SK-N-SH treated with all-trans-retinoic acid at 6 μM for 48 hours (cell line): ENCODE measurements at regions not wholly inside any gene's neighbourhood (a gene's known extent, or its start where the extent isn't known, plus 50 kb on each side); places are given as distances from the start of the nearest gene placed in this dataset.
"Not testable (repeated sequence)": the region's sequence is repeated elsewhere in the genome, so short reads cannot be mapped to it uniquely, and the experiment has no call there.

Experiments
- ATAC-seq: fragments of 200-7000 bp; cut with Tn5 transposase; 3 replicates; pipeline ENCODE4 v1.9.1; 2020; ENCODE audit warnings: mild to moderate bottlenecking, moderate library complexity
- ARNTL ChIP-seq: fragments of 450-650 bp; formaldehyde crosslinking; IDR thresholded peaks from 2 replicates; pipeline ENCODE4 v1.5.0; 2020; ENCODE audit warnings: low read depth, mild to moderate bottlenecking, moderate library complexity, borderline replicate concordance
- CREB5 ChIP-seq: fragments of 250-450 bp; sonication (Bioruptor Pico); IDR thresholded peaks from 2 replicates; pipeline ENCODE4 v1.5.1; 2020; ENCODE audit warnings: low read depth, mild to moderate bottlenecking, moderate library complexity
- CSDC2 ChIP-seq: fragments of 250-450 bp; sonication (Bioruptor Pico); IDR thresholded peaks from 2 replicates; pipeline ENCODE4 v1.5.0; 2020; ENCODE audit warnings: mild to moderate bottlenecking, moderate library complexity
- CSRNP3 ChIP-seq: fragments of 250-450 bp; sonication (Bioruptor Pico); IDR thresholded peaks from 2 replicates; pipeline ENCODE4 v1.5.1; 2021; ENCODE audit warnings: mild to moderate bottlenecking, moderate library complexity
- ESRRG ChIP-seq: fragments of 250-450 bp; sonication (Bioruptor Pico); IDR thresholded peaks from 2 replicates; pipeline ENCODE4 v1.6.1; 2021; ENCODE audit warnings: mild to moderate bottlenecking
- GLIS3 ChIP-seq: fragments of 250-450 bp; sonication (Bioruptor Pico); IDR thresholded peaks from 2 replicates; pipeline ENCODE4 v1.5.0; 2020; ENCODE audit warnings: mild to moderate bottlenecking, moderate library complexity
- ISL1 ChIP-seq: fragments of 250-450 bp; sonication (Bioruptor Pico); IDR thresholded peaks from 2 replicates; pipeline ENCODE4 v2.1.2; 2022; ENCODE audit warnings: mild to moderate bottlenecking, moderate library complexity
- OSR1 ChIP-seq: fragments of 250-450 bp; sonication (Bioruptor Pico); IDR thresholded peaks from 2 replicates; pipeline ENCODE4 v1.8.0; 2022; ENCODE audit warnings: moderate library complexity, mild to moderate bottlenecking, inconsistent platforms
- PATZ1 ChIP-seq: fragments of 250-450 bp; sonication (Bioruptor Pico); IDR thresholded peaks from 2 replicates; pipeline ENCODE4 v1.8.0; 2020; ENCODE audit warnings: mild to moderate bottlenecking, moderate library complexity, borderline replicate concordance
- POU6F1 ChIP-seq: fragments of 250-450 bp; sonication (Bioruptor Pico); IDR thresholded peaks from 2 replicates; pipeline ENCODE4 v1.8.0; 2021; ENCODE audit warnings: low read depth, mild to moderate bottlenecking, moderate library complexity, borderline replicate concordance
- PPARA ChIP-seq: fragments of 250-450 bp; sonication (Bioruptor Pico); IDR thresholded peaks from 2 replicates; pipeline ENCODE4 v1.5.0; 2020; ENCODE audit warnings: mild to moderate bottlenecking, borderline replicate concordance
- SNAI2 ChIP-seq: fragments of 250-450 bp; sonication (Bioruptor Pico); IDR thresholded peaks from 2 replicates; pipeline ENCODE4 v1.5.0; 2020; ENCODE audit warnings: mild to moderate bottlenecking, moderate library complexity
- TCF4 ChIP-seq: fragments of 250-450 bp; sonication (Bioruptor Pico); IDR thresholded peaks from 2 replicates; pipeline ENCODE4 v1.8.0; 2021; ENCODE audit warnings: mild to moderate bottlenecking, moderate library complexity, borderline replicate concordance
- TOX ChIP-seq: fragments of 250-450 bp; sonication (Bioruptor Pico); IDR thresholded peaks from 2 replicates; pipeline ENCODE4 v1.8.0; 2021; ENCODE audit warnings: mild to moderate bottlenecking, moderate library complexity, borderline replicate concordance
- TSHZ2 ChIP-seq: fragments of 250-450 bp; sonication (Bioruptor Pico); IDR thresholded peaks from 2 replicates; pipeline ENCODE4 v1.5.0; 2020; ENCODE audit warnings: mild to moderate bottlenecking, moderate library complexity
- ZC3H10 ChIP-seq: fragments of 250-450 bp; sonication (Bioruptor Pico); IDR thresholded peaks from 2 replicates; pipeline ENCODE4 v1.5.1; 2021; ENCODE audit warnings: mild to moderate bottlenecking, moderate library complexity
- ZFP3 ChIP-seq: fragments of 250-450 bp; sonication (Bioruptor Pico); IDR thresholded peaks from 2 replicates; pipeline ENCODE4 v1.5.0; 2020; ENCODE audit warnings: mild to moderate bottlenecking, moderate library complexity
- ZFP30 ChIP-seq: fragments of 450-650 bp; formaldehyde crosslinking; IDR thresholded peaks from 2 replicates; pipeline ENCODE4 v1.5.0; 2022; ENCODE audit warnings: mild to moderate bottlenecking, moderate library complexity
- ZNF565 ChIP-seq: fragments of 450-650 bp; formaldehyde crosslinking; conservative IDR thresholded peaks from 2 replicates; pipeline ENCODE4 v1.5.0; 2020; ENCODE audit warnings: low read depth, mild to moderate bottlenecking, moderate library complexity
- ZNF70 ChIP-seq: fragments of 450-650 bp; formaldehyde crosslinking; IDR thresholded peaks from 2 replicates; pipeline ENCODE4 v1.5.0; 2020; ENCODE audit warnings: mild to moderate bottlenecking, moderate library complexity
- ZNF8 ChIP-seq: fragments of 450-650 bp; formaldehyde crosslinking; IDR thresholded peaks from 2 replicates; pipeline ENCODE4 v1.5.0; 2020; ENCODE audit warnings: mild to moderate bottlenecking, moderate library complexity

- no peak for ATAC-seq
- TF ChIP-seq TOX (no peak), POU6F1 (CRISPR knock-in tag) (no peak), ZFP3 (CRISPR knock-in tag) (no peak), ESRRG (no peak), TSHZ2 (no peak), ZNF70 (CRISPR knock-in tag) (no peak), ARNTL (CRISPR knock-in tag) (no peak), CSRNP3 (no peak), CREB5 (CRISPR knock-in tag) (no peak), GLIS3 (CRISPR knock-in tag) (no peak), TCF4 (CRISPR knock-in tag) (no peak), PATZ1 (CRISPR knock-in tag) (no peak), ZC3H10 (CRISPR knock-in tag) (no peak)
Measured at GRCh38 chr12:102642199-102642598, 161.8 kb upstream of the IGF1 start.

GRCh38 chr12:102640658-102641057 is 160.3 kb upstream of the IGF1 start:
- ATAC-seq: not testable (repeated sequence)

GRCh38 chr12:102638777-102639176 is 158.4 kb upstream of the IGF1 start:
- ATAC-seq: peak; percentile 46; the same call in 2 of the 3 replicates
- TF ChIP-seq ZFP30 (0 out of 2 replicates have a peak, but pooled peaks have one; percentile 16), OSR1 (CRISPR knock-in tag) (no peak), ZNF70 (CRISPR knock-in tag) (no peak)

GRCh38 chr12:102633981-102634605 is 153.7 kb upstream of the IGF1 start:
- TF ChIP-seq ZNF565 (CRISPR knock-in tag) (no peak), OSR1 (CRISPR knock-in tag) (no peak), PATZ1 (CRISPR knock-in tag) (no peak), TCF4 (CRISPR knock-in tag) (no peak), ZNF70 (CRISPR knock-in tag) (no peak), ZFP30 (no peak), ISL1 (CRISPR knock-in tag) (no peak), ESRRG (no peak), PPARA (CRISPR knock-in tag) (no peak), ARNTL (CRISPR knock-in tag) (no peak), CSDC2 (no peak), SNAI2 (CRISPR knock-in tag) (no peak), ZNF8 (no peak), TOX (no peak), TSHZ2 (no peak)
- peak; percentile 63 for ATAC-seq
